Activated CD4-positive, alpha-beta memory T cell treated with anti-CD3 and anti-CD28 coated beads, Interleukin-2, amount 10 ng/mL, durations not matched to agents 7 days and 5 days (primary cell): ENCODE measurements at regions not wholly inside any gene's neighbourhood (a gene's known extent, or its start where the extent isn't known, plus 50 kb on each side); places are given as distances from the start of the nearest gene placed in this dataset.
"Not testable (repeated sequence)": the region's sequence is repeated elsewhere in the genome, so short reads cannot be mapped to it uniquely, and the experiment has no call there.

Experiments
- CTCF ChIA-PET: fragments of 350-600 bp; sonication (Branson Sonifier 250); formaldehyde crosslinking; loops from one replicate; lab custom pipeline; 2021; ENCODE audit warnings: antibody characterized with exemption, inconsistent platforms; lab: Charles Lee
- POLR2A ChIA-PET: fragments of 350-600 bp; sonication (Branson Sonifier 250); formaldehyde crosslinking; loops from one replicate; lab custom pipeline; 2021; ENCODE audit warnings: antibody characterized with exemption; lab: Charles Lee
- DNase-seq: peaks from one replicate; pipeline ENCODE4 v3.0.0-alpha.2; 2020
- H3K27ac Mint-ChIP-seq: one replicate; pipeline ENCODE4 v1.8.0; 2021; ENCODE audit warnings: mild to moderate bottlenecking, mixed read lengths
- H3K27me3 Mint-ChIP-seq: one replicate; pipeline ENCODE4 v1.8.0; 2021; ENCODE audit warnings: mixed read lengths
- H3K36me3 Mint-ChIP-seq: one replicate; pipeline ENCODE4 v1.8.0; 2021; ENCODE audit warnings: low read depth, mixed read lengths
- H3K4me1 Mint-ChIP-seq: one replicate; pipeline ENCODE4 v1.8.0; 2021; ENCODE audit warnings: mixed read lengths
- H3K4me3 Mint-ChIP-seq: one replicate; pipeline ENCODE4 v1.8.0; 2021; ENCODE audit warnings: mild to moderate bottlenecking, mixed read lengths
- H3K9me3 Mint-ChIP-seq: one replicate; pipeline ENCODE4 v1.8.0; 2021; ENCODE audit warnings: mixed read lengths

DNA sequence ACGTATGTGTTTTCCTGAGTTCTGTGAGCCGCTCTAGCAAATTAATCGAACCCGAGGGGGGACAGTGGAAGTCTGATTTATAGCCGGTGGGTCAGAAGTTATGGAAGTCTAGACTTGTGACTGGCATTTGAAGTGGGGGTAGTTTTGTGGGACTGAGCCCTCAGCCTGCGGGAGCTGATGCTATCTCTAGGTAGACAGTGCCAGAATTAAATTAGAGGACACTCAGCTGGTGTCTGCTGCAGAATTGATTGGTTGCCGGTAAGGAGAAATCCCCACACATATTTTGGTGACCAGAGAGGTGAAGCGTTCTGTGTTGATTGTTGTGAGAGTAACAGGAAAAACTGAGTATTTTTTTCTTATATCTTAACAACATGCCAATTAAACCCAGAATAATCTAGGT, 143.8 kb upstream of the ADCY1 start:
- Mint-ChIP-seq H3K36me3 (no peaks in the 10 kb centered on the region), H3K4me3 (no peak overlapping the region), H3K27me3 (peaks cover 7% of the 10 kb centered on the region), H3K4me1 (no peaks in the 10 kb centered on the region), H3K27ac (no peak overlapping the region), H3K9me3 (no peaks in the 10 kb centered on the region)
- DNase-seq, result no peak
- CTCF ChIA-PET, result no interaction called here
- POLR2A ChIA-PET, result no interaction called here

DNA sequence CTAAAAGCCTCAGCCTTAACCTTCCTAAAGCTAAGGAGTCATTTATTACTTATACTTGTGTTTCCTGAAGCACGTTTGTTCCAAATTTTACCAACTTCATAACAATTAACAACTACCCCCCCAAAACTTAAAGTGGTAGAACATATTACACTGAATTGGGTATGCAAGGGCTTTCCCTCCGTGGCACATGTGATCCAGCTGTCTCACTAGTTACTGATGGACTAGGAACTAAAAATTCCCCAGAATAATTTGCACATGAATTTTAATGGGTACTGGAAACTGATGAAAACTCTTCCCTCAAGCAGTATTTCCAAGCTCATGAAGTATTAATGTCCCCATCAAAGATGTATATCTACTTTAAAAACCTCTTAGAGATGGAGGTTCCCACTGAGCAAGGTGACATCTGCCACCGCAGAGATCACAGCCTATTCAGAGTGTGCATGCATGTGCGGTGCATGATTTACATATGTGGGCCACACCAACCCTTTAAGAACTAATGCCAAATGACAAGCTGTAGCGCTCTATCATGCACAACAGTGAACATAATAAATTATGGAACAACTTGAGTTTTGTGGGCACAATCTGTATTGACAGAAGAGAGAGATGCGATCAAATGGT, 139.9 kb upstream of the ADCY1 start:
- Mint-ChIP-seq H3K36me3 (no peaks in the 10 kb centered on the region), H3K9me3 (peaks cover 4% of the 10 kb centered on the region), H3K4me3 (no peak overlapping the region), H3K4me1 (no peaks in the 10 kb centered on the region), H3K27me3 (peaks cover 22% of the 10 kb centered on the region), H3K27ac (no peak overlapping the region)
- POLR2A ChIA-PET, result no interaction called here
- CTCF ChIA-PET, result no interaction called here
- DNase-seq, result no peak

- ChIA-PET CTCF (no interaction called here), POLR2A (no interaction called here)
- DNase-seq, result no peak
- H3K4me1 Mint-ChIP-seq, result no peaks in the 10 kb centered on the region
- H3K27ac Mint-ChIP-seq, result no peak overlapping the region
- H3K9me3 Mint-ChIP-seq, result peaks cover 4% of the 10 kb centered on the region
- peaks cover 24% of the 10 kb centered on the region for H3K27me3 Mint-ChIP-seq
- no peak overlapping the region for H3K4me3 Mint-ChIP-seq
- H3K36me3 Mint-ChIP-seq, result no peaks in the 10 kb centered on the region
Observed at GRCh38 chr7:45435131-45435530, 139.0 kb upstream of the ADCY1 start.

- ChIA-PET POLR2A (no interaction called here), CTCF (no interaction called here)
- H3K4me1 Mint-ChIP-seq, result no peaks in the 10 kb centered on the region
- H3K36me3 Mint-ChIP-seq, result no peaks in the 10 kb centered on the region
- H3K27ac Mint-ChIP-seq, result no peak overlapping the region
- peaks cover 23% of the 10 kb centered on the region for H3K27me3 Mint-ChIP-seq
- peaks cover 4% of the 10 kb centered on the region for H3K9me3 Mint-ChIP-seq
- H3K4me3 Mint-ChIP-seq, result no peak overlapping the region
- no peak for DNase-seq
Observed at GRCh38 chr7:45435846-45436245, 138.3 kb upstream of the ADCY1 start.

- POLR2A ChIA-PET, result not testable (repeated sequence)
Observed at GRCh38 chr7:45440776-45441175, 133.4 kb upstream of the ADCY1 start.

GRCh38 chr7:45443263-45443662, 130.9 kb upstream of the ADCY1 start:
- no peak overlapping the region for H3K27ac Mint-ChIP-seq
- no peak for DNase-seq
- CTCF ChIA-PET, result no interaction called here
- peaks cover 4% of the 10 kb centered on the region for H3K9me3 Mint-ChIP-seq
- no peak overlapping the region for H3K4me3 Mint-ChIP-seq
- H3K4me1 Mint-ChIP-seq, result no peaks in the 10 kb centered on the region
- H3K27me3 Mint-ChIP-seq, result peaks cover 13% of the 10 kb centered on the region
- POLR2A ChIA-PET, result no interaction called here
- no peaks in the 10 kb centered on the region for H3K36me3 Mint-ChIP-seq

More at GRCh38 chr7:45440776-45441175, 133.4 kb upstream of the ADCY1 start:
- H3K4me3 Mint-ChIP-seq, DNase-seq, H3K27ac Mint-ChIP-seq, CTCF ChIA-PET, H3K9me3 Mint-ChIP-seq, H3K4me1 Mint-ChIP-seq, H3K36me3 Mint-ChIP-seq: not testable (repeated sequence)
- peaks cover 18% of the 10 kb centered on the region for H3K27me3 Mint-ChIP-seq

DNA sequence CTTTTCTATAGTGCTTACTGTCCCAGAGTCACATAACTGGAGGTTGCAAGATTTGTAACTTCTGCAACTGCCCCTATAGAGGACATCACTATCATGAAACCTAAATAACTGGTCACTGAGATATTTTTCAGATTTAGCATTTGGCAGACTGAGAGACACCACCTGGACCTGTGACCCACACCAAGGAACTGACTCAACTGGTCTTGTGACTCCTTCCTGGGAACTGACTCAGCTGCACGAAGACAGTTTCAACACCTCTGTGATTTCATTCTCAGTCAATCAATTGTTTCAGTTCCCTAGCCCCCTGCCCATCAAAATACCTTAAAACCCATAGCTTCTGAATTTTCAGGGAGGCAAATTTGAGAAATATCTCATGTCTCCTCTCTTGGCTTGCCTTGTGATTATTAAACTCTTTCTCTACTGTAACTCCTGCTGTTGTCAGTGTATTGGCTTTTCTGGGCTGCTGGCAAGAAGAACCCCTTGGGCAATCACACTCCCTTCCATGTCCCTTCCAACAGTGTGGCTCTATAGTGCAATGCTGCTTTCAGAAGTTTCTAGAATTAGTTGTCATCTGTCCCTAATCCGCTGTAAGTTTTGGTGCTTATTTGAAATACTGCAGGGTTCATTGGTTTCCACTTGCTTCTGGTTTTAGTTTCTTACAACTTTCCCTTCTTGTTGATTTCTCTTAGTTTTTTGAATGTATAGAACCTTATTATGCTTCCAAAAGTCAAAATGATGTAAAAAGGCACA, 127.8 kb upstream of the ADCY1 start:
- DNase-seq, result no peak
- Mint-ChIP-seq H3K27me3 (peaks cover 3% of the 10 kb centered on the region), H3K4me1 (no peaks in the 10 kb centered on the region), H3K4me3 (no peak overlapping the region), H3K36me3 (no peaks in the 10 kb centered on the region), H3K9me3 (no peaks in the 10 kb centered on the region), H3K27ac (no peak overlapping the region)
- CTCF ChIA-PET, result no interaction called here
- POLR2A ChIA-PET, result no interaction called here

GRCh38 chr7:45447296-45447695, 126.9 kb upstream of the ADCY1 start:
- H3K36me3 Mint-ChIP-seq, result no peaks in the 10 kb centered on the region
- H3K9me3 Mint-ChIP-seq, result no peaks in the 10 kb centered on the region
- H3K27ac Mint-ChIP-seq, result no peak overlapping the region
- H3K27me3 Mint-ChIP-seq, result peaks cover 4% of the 10 kb centered on the region
- CTCF ChIA-PET, result no interaction called here
- H3K4me3 Mint-ChIP-seq, result no peak overlapping the region
- no peak for DNase-seq
- H3K4me1 Mint-ChIP-seq, result no peaks in the 10 kb centered on the region
- POLR2A ChIA-PET, result no interaction called here

DNA sequence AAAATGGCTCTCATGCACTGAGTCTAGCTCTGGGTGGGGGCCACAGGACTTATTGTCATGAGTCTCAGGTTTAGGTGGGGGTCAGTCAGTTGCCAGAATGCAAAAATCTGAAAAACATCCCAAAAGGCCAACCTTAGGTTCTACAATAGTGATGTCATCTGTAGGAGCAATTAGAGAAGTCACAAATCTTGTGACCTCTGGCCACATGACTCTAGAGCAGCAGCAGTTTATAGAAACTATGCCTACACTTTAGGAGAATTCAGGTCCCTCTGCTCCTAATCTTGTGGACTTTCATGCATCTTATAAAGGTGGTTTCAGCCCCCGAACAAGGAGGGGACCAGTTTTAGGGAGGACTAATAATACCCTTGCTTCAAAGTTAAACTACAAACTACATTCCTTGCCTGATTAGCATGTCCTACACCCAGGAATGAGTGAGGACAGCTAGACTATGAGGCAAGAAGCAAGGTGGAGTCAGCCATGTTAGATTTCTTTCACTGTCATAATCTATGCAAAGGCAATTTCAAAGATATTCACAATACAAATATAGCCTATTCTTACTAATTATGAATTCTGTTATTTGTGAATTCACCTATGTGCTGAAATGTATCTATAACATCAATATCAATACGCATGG, 123.5 kb upstream of the ADCY1 start:
- H3K4me3 Mint-ChIP-seq, result no peak overlapping the region
- ChIA-PET POLR2A (no interaction called here), CTCF (interaction anchor here (0.6 kb wide), 1 partner anchor 278 kb away, joined by 5 read pairs; no protein-coding TSS in a partner anchor)

DNA sequence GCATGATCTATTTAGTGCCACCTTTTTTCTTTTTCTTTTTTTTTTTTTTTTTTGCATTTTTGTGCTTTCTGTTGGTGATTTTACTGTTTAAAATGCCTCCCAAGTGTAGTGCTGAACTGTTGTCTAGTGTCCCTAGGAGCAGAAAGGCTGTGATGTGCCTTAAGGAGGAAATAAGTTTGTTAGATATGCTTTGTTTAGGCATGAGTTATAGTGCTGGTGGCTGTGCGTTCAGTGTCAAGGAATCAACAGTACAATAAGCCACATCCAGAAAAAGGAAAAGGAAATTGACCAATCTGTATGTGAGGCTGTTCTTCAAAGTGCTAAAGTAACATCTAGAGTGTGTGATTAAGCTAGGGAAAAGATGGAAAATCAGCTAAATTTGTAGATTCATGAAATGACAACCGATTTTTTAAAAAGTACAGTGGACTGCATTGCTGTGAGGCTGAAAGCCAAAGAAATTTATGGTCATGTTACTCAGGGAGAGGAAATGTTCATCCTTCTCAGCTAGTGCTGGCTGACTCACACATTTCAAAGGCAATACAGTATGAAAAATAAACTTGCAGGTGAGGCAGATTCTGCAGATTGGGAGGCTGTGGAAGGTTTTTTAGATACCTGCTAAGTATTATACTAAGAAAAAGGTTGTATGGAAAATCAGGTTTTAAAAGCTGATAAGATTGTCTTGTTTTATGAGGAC, 122.7 kb upstream of the ADCY1 start:
- CTCF ChIA-PET, result interaction anchor here (0.6 kb wide), 1 partner anchor 279 kb away, joined by 5 read pairs; no protein-coding TSS in a partner anchor
- no peak overlapping the region for H3K4me3 Mint-ChIP-seq
- POLR2A ChIA-PET, result no interaction called here
- no peak overlapping the region for H3K27ac Mint-ChIP-seq
- no peaks in the 10 kb centered on the region for H3K36me3 Mint-ChIP-seq
- no peaks in the 10 kb centered on the region for H3K9me3 Mint-ChIP-seq
- no peaks in the 10 kb centered on the region for H3K4me1 Mint-ChIP-seq
- no peak for DNase-seq
- H3K27me3 Mint-ChIP-seq, result peaks cover 4% of the 10 kb centered on the region

More for the DNA sequence above, 123.5 kb upstream of the ADCY1 start:
- H3K4me1 Mint-ChIP-seq, result no peaks in the 10 kb centered on the region
- H3K9me3 Mint-ChIP-seq, result no peaks in the 10 kb centered on the region
- H3K27me3 Mint-ChIP-seq, result peaks cover 4% of the 10 kb centered on the region
- H3K27ac Mint-ChIP-seq, result no peak overlapping the region
- no peak for DNase-seq
- H3K36me3 Mint-ChIP-seq, result no peaks in the 10 kb centered on the region

DNA sequence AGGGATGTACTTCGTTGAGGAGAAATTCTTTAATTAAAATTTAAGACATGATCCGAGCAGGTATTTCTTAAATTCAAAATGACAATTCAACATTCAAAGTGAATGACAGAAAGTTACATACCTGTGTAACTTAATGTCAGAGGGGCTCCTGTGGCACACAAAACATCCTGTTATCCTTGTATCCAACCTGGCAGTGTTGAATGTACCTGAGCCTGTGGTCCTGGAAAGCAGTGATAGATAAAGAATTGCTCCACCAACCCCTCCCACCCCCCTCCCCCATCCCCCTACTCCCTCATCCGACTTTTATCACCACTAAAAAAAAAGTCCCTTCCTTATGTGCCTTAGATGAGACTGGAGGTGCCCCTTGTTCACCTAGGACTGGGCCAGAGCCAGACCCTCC, 119.4 kb upstream of the ADCY1 start:
- Mint-ChIP-seq H3K9me3 (no peaks in the 10 kb centered on the region), H3K4me1 (no peaks in the 10 kb centered on the region), H3K27ac (no peak overlapping the region), H3K36me3 (no peaks in the 10 kb centered on the region), H3K4me3 (no peak overlapping the region), H3K27me3 (peaks cover 2% of the 10 kb centered on the region)
- no peak for DNase-seq
- POLR2A ChIA-PET, result no interaction called here
- CTCF ChIA-PET, result no interaction called here

- peaks cover 4% of the 10 kb centered on the region for H3K27me3 Mint-ChIP-seq
- H3K4me3 Mint-ChIP-seq, result no peak overlapping the region
- ChIA-PET POLR2A (no interaction called here), CTCF (no interaction called here)
- DNase-seq, result no peak
- no peaks in the 10 kb centered on the region for H3K36me3 Mint-ChIP-seq
- no peaks in the 10 kb centered on the region for H3K9me3 Mint-ChIP-seq
- no peaks in the 10 kb centered on the region for H3K4me1 Mint-ChIP-seq
- no peak overlapping the region for H3K27ac Mint-ChIP-seq
Observed at GRCh38 chr7:45455662-45456061, 118.5 kb upstream of the ADCY1 start.

- Mint-ChIP-seq H3K4me1 (no peaks in the 10 kb centered on the region), H3K9me3 (no peaks in the 10 kb centered on the region), H3K27me3 (peaks cover 4% of the 10 kb centered on the region), H3K4me3 (no peak overlapping the region), H3K36me3 (no peaks in the 10 kb centered on the region), H3K27ac (no peak overlapping the region)
- DNase-seq, result no peak
- ChIA-PET POLR2A (no interaction called here), CTCF (no interaction called here)
Observed at GRCh38 chr7:45456105-45456504, 118.1 kb upstream of the ADCY1 start.
